Neural progenitor cell (in vitro differentiated cells): ENCODE measurements at regions not wholly inside any gene's neighbourhood (a gene's known extent, or its start where the extent isn't known, plus 50 kb on each side); places are given as distances from the start of the nearest gene placed in this dataset.
"Not testable (repeated sequence)": the region's sequence is repeated elsewhere in the genome, so short reads cannot be mapped to it uniquely, and the experiment has no call there.

ENCODE experiments used
- DNase-seq: peaks from one replicate; pipeline ENCODE4 v3.0.0-alpha.2; 2016; ENCODE audit warnings: low spot score
- H2AFZ ChIP-seq: fragments of 200-600 bp; sonication (generic); replicated peaks from 2 replicates; pipeline ENCODE4 v1.6.1; 2016; ENCODE audit warnings: antibody characterized with exemption
- H3F3A ChIP-seq: fragments of 200-600 bp; sonication (generic); 2 replicates; pipeline ENCODE4 v1.6.1; 2016; ENCODE audit warnings: antibody characterized with exemption, low read depth
- H3K27ac ChIP-seq: fragments of 200-600 bp; sonication (generic); 2 replicates; pipeline ENCODE4 v1.5.1; 2016; ENCODE audit warnings: mild to moderate bottlenecking
- H3K27me3 ChIP-seq: fragments of 200-600 bp; sonication (generic); 2 replicates; pipeline ENCODE4 v1.6.1; 2016; ENCODE audit warnings: mild to moderate bottlenecking, moderate library complexity
- H3K36me3 ChIP-seq: fragments of 200-600 bp; sonication (generic); 2 replicates; pipeline ENCODE4 v1.5.1; 2016
- H3K4me1 ChIP-seq: fragments of 200-600 bp; sonication (generic); 2 replicates; pipeline ENCODE4 v1.6.1; 2016; ENCODE audit warnings: mixed run types
- H3K4me2 ChIP-seq: fragments of 200-600 bp; sonication (generic); 2 replicates; pipeline ENCODE4 v1.6.1; 2016
- H3K4me3 ChIP-seq: fragments of 200-600 bp; sonication (generic); 2 replicates; pipeline ENCODE4 v1.5.1; 2016
- H3K79me2 ChIP-seq: fragments of 200-600 bp; sonication (generic); 2 replicates; pipeline ENCODE4 v1.6.1; 2016; ENCODE audit warnings: low read depth
- H3K9ac ChIP-seq: fragments of 200-600 bp; sonication (generic); 2 replicates; pipeline ENCODE4 v1.6.1; 2016
- H3K9me3 ChIP-seq: fragments of 200-600 bp; sonication (generic); 2 replicates; pipeline ENCODE4 v1.5.1; 2016; ENCODE audit warnings: low read depth
- H4K20me1 ChIP-seq: fragments of 200-600 bp; sonication (generic); 2 replicates; pipeline ENCODE4 v1.6.1; 2016; ENCODE audit warnings: low read depth
- H3K27ac Mint-ChIP-seq: 3 replicates; pipeline ENCODE4 v1.8.0; 2021; ENCODE audit warnings: mixed read lengths
- H3K27me3 Mint-ChIP-seq: 2 replicates; pipeline ENCODE4 v1.8.0; 2022; ENCODE audit warnings: low read depth, mild to moderate bottlenecking, inconsistent platforms, moderate library complexity, mixed read lengths; ENCODE audit not compliant: insufficient read depth
- H3K36me3 Mint-ChIP-seq: 3 replicates; pipeline ENCODE4 v1.8.0; 2021; ENCODE audit warnings: mixed read lengths
- H3K4me1 Mint-ChIP-seq: 3 replicates; pipeline ENCODE4 v1.8.0; 2021; ENCODE audit warnings: mixed read lengths
- H3K4me3 Mint-ChIP-seq: 3 replicates; pipeline ENCODE4 v1.8.0; 2021; ENCODE audit warnings: mild to moderate bottlenecking, moderate library complexity, mixed read lengths
- H3K9me3 Mint-ChIP-seq: 3 replicates; pipeline ENCODE4 v1.8.0; 2020; ENCODE audit warnings: mixed read lengths
- EZH2 ChIP-seq: fragments of 200-600 bp; sonication (generic); IDR thresholded peaks from 2 replicates; pipeline ENCODE4 v1.6.1; 2017; ENCODE audit warnings: antibody characterized with exemption, mild to moderate bottlenecking, moderate library complexity
- EZH2phosphoT487 ChIP-seq: fragments of 200-600 bp; sonication (generic); IDR thresholded peaks from 2 replicates; pipeline ENCODE4 v1.6.1; 2017; ENCODE audit warnings: antibody characterized with exemption
- TF ChIP-seq, protein P1 (sequence below): fragments of 200-600 bp; sonication (generic); IDR thresholded peaks from 2 replicates; pipeline ENCODE4 v1.5.1; 2017; ENCODE audit warnings: antibody characterized with exemption, mild to moderate bottlenecking

GRCh38 chr5:19125956-19126713, 861.9 kb downstream of the CDH18 start:
- no peaks in the 10 kb centered on the region for H3K36me3 Mint-ChIP-seq
- no peak overlapping the region for H3K4me3 ChIP-seq
- no peaks in the 10 kb centered on the region for H3K4me1 ChIP-seq
- no peaks in the 10 kb centered on the region for H3K4me1 Mint-ChIP-seq
- H3K79me2 ChIP-seq: no peaks in the 10 kb centered on the region
- no peak overlapping the region for H3K4me2 ChIP-seq
- H3K27ac ChIP-seq: no peak overlapping the region
- H3K9me3 ChIP-seq: no peaks in the 10 kb centered on the region
- H3F3A ChIP-seq: no peaks in the 10 kb centered on the region
- H3K4me3 Mint-ChIP-seq: no peak overlapping the region
- H3K9ac ChIP-seq: no peak overlapping the region
- no peak for TF ChIP-seq EZH2
- TF ChIP-seq, protein P1, sequence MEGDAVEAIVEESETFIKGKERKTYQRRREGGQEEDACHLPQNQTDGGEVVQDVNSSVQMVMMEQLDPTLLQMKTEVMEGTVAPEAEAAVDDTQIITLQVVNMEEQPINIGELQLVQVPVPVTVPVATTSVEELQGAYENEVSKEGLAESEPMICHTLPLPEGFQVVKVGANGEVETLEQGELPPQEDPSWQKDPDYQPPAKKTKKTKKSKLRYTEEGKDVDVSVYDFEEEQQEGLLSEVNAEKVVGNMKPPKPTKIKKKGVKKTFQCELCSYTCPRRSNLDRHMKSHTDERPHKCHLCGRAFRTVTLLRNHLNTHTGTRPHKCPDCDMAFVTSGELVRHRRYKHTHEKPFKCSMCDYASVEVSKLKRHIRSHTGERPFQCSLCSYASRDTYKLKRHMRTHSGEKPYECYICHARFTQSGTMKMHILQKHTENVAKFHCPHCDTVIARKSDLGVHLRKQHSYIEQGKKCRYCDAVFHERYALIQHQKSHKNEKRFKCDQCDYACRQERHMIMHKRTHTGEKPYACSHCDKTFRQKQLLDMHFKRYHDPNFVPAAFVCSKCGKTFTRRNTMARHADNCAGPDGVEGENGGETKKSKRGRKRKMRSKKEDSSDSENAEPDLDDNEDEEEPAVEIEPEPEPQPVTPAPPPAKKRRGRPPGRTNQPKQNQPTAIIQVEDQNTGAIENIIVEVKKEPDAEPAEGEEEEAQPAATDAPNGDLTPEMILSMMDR: no peak
- TF ChIP-seq EZH2phosphoT487: no peak
- H2AFZ ChIP-seq: no peak overlapping the region
- no peaks in the 10 kb centered on the region for H4K20me1 ChIP-seq
- no peaks in the 10 kb centered on the region for H3K36me3 ChIP-seq
- DNase-seq: no peak
- H3K27me3 Mint-ChIP-seq: no peaks in the 10 kb centered on the region
- no peak overlapping the region for H3K27ac Mint-ChIP-seq
- peaks cover 4% of the 10 kb centered on the region for H3K9me3 Mint-ChIP-seq
- H3K27me3 ChIP-seq: no peaks in the 10 kb centered on the region

- Histone ChIP-seq H3K79me2 (no peaks in the 10 kb centered on the region), H3K27me3 (no peaks in the 10 kb centered on the region), H3K4me2 (no peak overlapping the region), H3F3A (no peaks in the 10 kb centered on the region), H3K9ac (no peak overlapping the region), H4K20me1 (no peaks in the 10 kb centered on the region), H3K9me3 (no peaks in the 10 kb centered on the region), H3K36me3 (no peaks in the 10 kb centered on the region), H3K4me1 (no peaks in the 10 kb centered on the region), H2AFZ (no peak overlapping the region), H3K4me3 (no peak overlapping the region), H3K27ac (no peak overlapping the region)
- Mint-ChIP-seq H3K4me3 (no peak overlapping the region), H3K9me3 (no peaks in the 10 kb centered on the region), H3K36me3 (no peaks in the 10 kb centered on the region), H3K4me1 (no peaks in the 10 kb centered on the region), H3K27ac (no peak overlapping the region), H3K27me3 (no peaks in the 10 kb centered on the region)
- no peak for TF ChIP-seq EZH2
- TF ChIP-seq EZH2phosphoT487: no peak
- TF ChIP-seq, protein P1: no peak
- no peak for DNase-seq
Observed at GRCh38 chr5:19140276-19140675, 847.7 kb downstream of the CDH18 start.

DNA sequence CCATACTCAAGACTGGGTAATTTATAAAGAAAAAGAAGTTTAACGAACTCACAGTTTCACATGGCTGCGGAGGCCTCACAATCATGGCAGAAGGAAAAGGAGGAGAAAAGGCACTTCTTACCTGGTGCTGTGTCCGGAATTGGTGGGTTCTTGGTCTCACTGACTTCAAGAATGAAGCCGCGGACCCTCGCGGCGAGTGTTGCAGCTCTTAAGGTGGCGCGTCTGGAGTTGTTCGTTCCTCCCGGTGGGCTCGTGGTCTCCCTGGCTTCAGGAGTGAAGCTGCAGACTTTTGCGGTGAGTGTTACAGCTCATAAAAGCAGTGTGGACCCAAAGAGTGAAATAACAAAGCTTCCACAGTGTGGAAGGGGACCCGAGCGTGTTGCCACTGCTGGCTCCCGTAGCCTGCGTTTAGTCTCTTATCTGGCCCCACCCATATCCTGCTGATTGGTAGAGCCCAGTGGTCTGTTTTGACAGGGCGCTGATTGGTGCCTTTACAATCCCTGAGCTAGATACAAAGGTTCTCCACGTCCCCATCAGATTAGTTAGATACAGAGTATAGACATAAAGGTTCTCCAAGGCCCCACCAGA, 846.0 kb downstream of the CDH18 start:
- H2AFZ ChIP-seq, H3K9me3 Mint-ChIP-seq, H3K4me2 ChIP-seq, H3K27me3 ChIP-seq, H3K36me3 ChIP-seq, H3K4me1 ChIP-seq, H3K4me3 ChIP-seq, H3K27me3 Mint-ChIP-seq, H3K4me1 Mint-ChIP-seq, DNase-seq, H3K36me3 Mint-ChIP-seq, H3K9ac ChIP-seq, H3F3A ChIP-seq, H3K27ac Mint-ChIP-seq, H3K9me3 ChIP-seq, H4K20me1 ChIP-seq, H3K79me2 ChIP-seq, H3K27ac ChIP-seq, H3K4me3 Mint-ChIP-seq: not testable (repeated sequence)

DNA sequence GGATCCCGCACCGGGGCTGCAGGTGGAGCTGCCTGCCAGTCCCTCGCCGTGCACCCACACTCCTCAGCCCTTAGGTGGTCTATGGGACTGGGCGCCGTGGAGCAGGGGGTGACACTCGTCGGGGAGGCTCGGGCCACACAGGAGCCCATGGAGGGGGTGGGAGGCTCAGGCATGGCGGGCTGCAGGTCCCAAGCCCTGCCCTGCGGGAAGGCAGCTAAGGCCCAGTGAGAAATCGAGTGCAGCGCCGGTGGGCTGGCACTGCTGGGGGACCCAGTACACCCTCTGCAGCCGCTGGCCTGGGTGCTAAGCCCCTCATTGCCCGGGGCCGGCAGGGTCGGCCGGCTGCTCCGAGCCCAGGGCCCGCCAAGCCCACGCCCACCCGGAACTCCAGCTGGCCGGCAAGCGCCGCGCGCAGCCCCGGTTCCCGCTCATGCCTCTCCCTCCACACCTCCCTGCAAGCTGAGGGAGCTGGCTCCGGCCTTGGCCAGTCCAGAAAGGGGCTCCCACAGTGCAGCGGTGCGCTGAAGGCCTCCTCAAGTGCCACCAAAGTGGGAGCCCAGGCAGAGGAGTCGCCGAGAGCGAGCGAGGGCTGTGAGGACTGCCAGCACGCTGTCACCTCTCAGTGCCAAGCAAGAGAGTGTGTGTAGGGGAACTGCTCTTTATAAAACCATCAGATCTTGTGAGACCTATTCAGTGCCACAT, 845.1 kb downstream of the CDH18 start:
- H3K9ac ChIP-seq, H2AFZ ChIP-seq, H3F3A ChIP-seq, H3K79me2 ChIP-seq, H3K27me3 Mint-ChIP-seq, H3K36me3 Mint-ChIP-seq, H3K27me3 ChIP-seq, H3K27ac ChIP-seq, H4K20me1 ChIP-seq, H3K4me3 Mint-ChIP-seq, H3K9me3 Mint-ChIP-seq, H3K4me3 ChIP-seq, H3K4me1 ChIP-seq, H3K4me2 ChIP-seq, H3K4me1 Mint-ChIP-seq, DNase-seq, H3K27ac Mint-ChIP-seq, H3K9me3 ChIP-seq, H3K36me3 ChIP-seq: not testable (repeated sequence)
